ENCODE measurements at regions not wholly inside any gene's neighbourhood (a gene's known extent, or its start where the extent isn't known, plus 50 kb on each side); places are given as distances from the start of the nearest gene placed in this dataset.

GRCh38 chr2:103230796-103231195 is 469.0 kb downstream of the TMEM182 start:
- TF ChIP-seq REST (IDR thresholded peaks at IDR 0.05; ENCODE audit: low read depth) (no peak), YY1 (IDR thresholded peaks at IDR 0.05; ENCODE audit: low read depth) (no peak), NFIC (IDR thresholded peaks at IDR 0.05) (no peak), CEBPB (IDR thresholded peaks at IDR 0.05) (no peak), RAD21 (IDR thresholded peaks at IDR 0.05; ENCODE audit: low read depth) (no peak), TCF12 (IDR thresholded peaks at IDR 0.05; ENCODE audit: low read depth) (no peak)

All from Ishikawa (cell line).